ENCODE measurements at regions not wholly inside any gene's neighbourhood (a gene's known extent, or its start where the extent isn't known, plus 50 kb on each side); places are given as distances from the start of the nearest gene placed in this dataset.

GRCh38 chrX:77223046-77223445 is 224.1 kb upstream of the FGF16 start:
- WGBS, 2 experiments (ENCODE audit: extremely low coverage in 2 of 2, insufficient read length in 1 of 2), result 60% methylated on average over 1 of the region's 8 CpGs; no CpG with 5 or more reads in 1 of the 2 experiments
- Histone ChIP-seq H4K91ac (ENCODE audit: insufficient read depth, low read depth, low read length) (no peak overlapping the region), H3K9ac (ENCODE audit: low read depth, low read length) (no peak overlapping the region), H3K79me1 (ENCODE audit: low read depth in 1 of 2, low read length in 2 of 2) (no peaks in the 10 kb centered on the region), H2BK20ac (ENCODE audit: low read depth, low read length) (no peak overlapping the region), H3K27ac (ENCODE audit: insufficient read depth, low read length) (no peak overlapping the region), H3K23ac (ENCODE audit: low read depth, low read length) (no peak overlapping the region), H4K20me1 (ENCODE audit: insufficient read depth, low read length) (no peaks in the 10 kb centered on the region), H3K56ac (ENCODE audit: extremely low read depth, insufficient read depth, low read length) (no peak overlapping the region), H2AK5ac (ENCODE audit: low read depth, low read length) (no peak overlapping the region), H4K8ac (ENCODE audit: low read depth in 2 of 2, low read length in 2 of 2) (no peak overlapping the region), H2AFZ (replicated peaks; ENCODE audit: low read length, poor library complexity) (no peak overlapping the region), H3K9me3 (ENCODE audit: control insufficient read depth, insufficient read depth, low read length) (no peaks in the 10 kb centered on the region), H2AK9ac (replicated peaks; ENCODE audit: low read depth, low read length, poor library complexity) (no peak overlapping the region), H3K18ac (ENCODE audit: low read depth, low read length) (no peak overlapping the region), H3K9me1 (ENCODE audit: insufficient read depth, low read length) (no peaks in the 10 kb centered on the region), H2BK120ac (ENCODE audit: low read depth, low read length) (no peak overlapping the region), H2BK15ac (ENCODE audit: low read depth, low read length) (no peak overlapping the region), H3K36me3 (ENCODE audit: control insufficient read depth, insufficient read depth, low read length) (no peaks in the 10 kb centered on the region), H3K4ac (ENCODE audit: low read depth, low read length) (no peak overlapping the region), H2BK5ac (ENCODE audit: low read depth, low read length, poor library complexity, severe bottlenecking) (no peak overlapping the region), H3K27me3 (ENCODE audit: control insufficient read depth, insufficient read depth, low read length) (no peaks in the 10 kb centered on the region), H4K5ac (ENCODE audit: low read depth, low read length) (no peak overlapping the region), H3K14ac (replicated peaks; ENCODE audit: low read depth, low read length) (no peak overlapping the region), H3K4me2 (ENCODE audit: low read depth, low read length) (no peak overlapping the region), H3K4me3 (ENCODE audit: insufficient read depth, low read depth, low read length) (no peak overlapping the region), H3K4me1 (ENCODE audit: control insufficient read depth, insufficient read depth, low read length) (no peaks in the 10 kb centered on the region)
- intact Hi-C loops (cut with micrococcal nuclease), result no loop called here
- DNase-seq (no peak), ATAC-seq (ENCODE audit: low read depth) (no peak)
- TF ChIP-seq RAD21 (IDR thresholded peaks at IDR 0.05; ENCODE audit: low read length), result no peak
- no peak for TF ChIP-seq ELK1 (IDR thresholded peaks at IDR 0.05; ENCODE audit: borderline replicate concordance, low read depth, low read length)
- no peak for TF ChIP-seq USF2 (IDR thresholded peaks at IDR 0.05; ENCODE audit: low read depth, low read length)
- TF ChIP-seq BHLHE40 (IDR thresholded peaks at IDR 0.05; ENCODE audit: low read depth, low read length), result no peak
- TF ChIP-seq MAZ (IDR thresholded peaks at IDR 0.05; ENCODE audit: borderline replicate concordance, low read depth, low read length), result no peak
- TF ChIP-seq POLR2A (IDR thresholded peaks at IDR 0.05; ENCODE audit: low read depth, low read length), result no peak
- TF ChIP-seq MAFK (IDR thresholded peaks at IDR 0.05; ENCODE audit: low read depth, low read length), result no peak
- TF ChIP-seq CEBPB (IDR thresholded peaks at IDR 0.05; ENCODE audit: low read depth, low read length), result no peak
- no peak for TF ChIP-seq FOS (IDR thresholded peaks at IDR 0.05; ENCODE audit: low read depth, low read length)
- no peak for TF ChIP-seq CHD1 (IDR thresholded peaks at IDR 0.05; ENCODE audit: low read depth, low read length)
- TF ChIP-seq SMC3 (IDR thresholded peaks at IDR 0.05; ENCODE audit: low read depth, low read length), result no peak
- TF ChIP-seq RCOR1 (IDR thresholded peaks at IDR 0.05; ENCODE audit: insufficient replicate concordance, low read length), result no peak
- no peak for TF ChIP-seq RFX5 (IDR thresholded peaks at IDR 0.05; ENCODE audit: low read depth, low read length)
- no peak for TF ChIP-seq NFE2L2 (IDR thresholded peaks at IDR 0.05; ENCODE audit: low read depth, low read length)
- BruUV-seq (replicated peaks), result no TSS peak
- ChIA-PET CTCF (no interaction called here), POLR2A (ENCODE audit: unreplicated experiment) (no interaction called here)
- dilution Hi-C loops (cut with HindIII; ENCODE audit: low sequenced_read_pairs, unreplicated experiment), result no loop called here
- in situ Hi-C loops (cut with MboI; ENCODE audit: low sequenced_read_pairs), result no loop called here

Measured in IMR-90 (cell line).